ENCODE measurements at regions not wholly inside any gene's neighbourhood (a gene's known extent, or its start where the extent isn't known, plus 50 kb on each side); places are given as distances from the start of the nearest gene placed in this dataset.

DNA sequence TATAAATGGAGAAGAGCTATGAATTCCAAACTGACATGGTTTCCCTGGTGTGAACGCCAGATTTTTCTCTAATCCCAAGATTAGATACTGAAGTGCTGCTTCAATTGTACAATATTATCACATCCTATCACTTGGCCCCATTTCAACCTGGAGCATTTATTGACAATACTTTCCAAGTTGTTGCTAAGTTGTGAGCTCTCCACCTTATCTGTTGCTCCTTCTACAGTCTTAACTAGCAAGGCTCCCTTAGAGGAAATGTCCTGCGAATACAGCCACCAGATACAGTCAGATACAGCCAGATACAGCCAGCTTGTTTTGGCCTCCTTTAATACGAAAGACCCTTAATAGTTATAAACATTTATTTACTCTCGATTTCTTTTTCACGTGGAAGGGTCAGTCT is 466.3 kb upstream of the FAM241A start:
- ATAC-seq: no peak

DNA sequence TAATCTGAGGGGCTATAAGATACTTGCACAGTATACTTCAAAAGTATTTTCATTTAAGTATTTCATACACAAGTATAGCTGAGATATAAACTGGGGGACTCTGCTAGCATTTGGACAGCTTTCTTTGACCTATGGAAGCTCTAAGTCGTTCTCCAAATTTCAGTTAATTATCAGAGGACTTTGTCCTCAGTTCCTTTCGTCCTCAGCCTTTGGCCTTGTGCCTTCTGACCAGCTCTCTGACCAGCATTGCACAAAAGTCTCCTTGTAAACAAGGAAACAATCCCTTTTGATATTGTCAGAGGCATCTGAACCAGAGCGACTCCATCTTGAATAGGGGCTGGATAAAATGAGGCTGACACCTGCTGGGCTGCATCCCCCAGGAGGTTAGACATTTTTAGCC is 464.0 kb upstream of the FAM241A start:
- ATAC-seq: no peak

DNA sequence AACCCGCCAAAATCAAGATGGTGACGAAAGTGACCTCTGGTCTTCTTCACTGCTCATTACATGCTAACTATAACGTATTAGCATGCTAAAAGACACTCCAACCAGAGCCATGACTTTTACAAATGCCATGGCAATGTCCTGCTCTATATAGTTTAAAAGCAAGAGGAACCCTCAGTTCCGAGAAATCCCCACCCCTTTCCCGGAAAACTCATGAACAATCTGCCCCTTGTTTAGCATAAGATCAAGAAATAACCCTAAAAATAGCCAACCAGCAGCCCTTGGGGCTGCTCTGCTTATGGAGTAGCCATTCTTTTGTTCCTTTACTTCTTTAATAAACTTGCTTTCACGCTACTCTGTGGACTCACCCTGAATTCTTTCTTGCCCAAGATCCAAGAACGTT is 463.5 kb upstream of the FAM241A start:
- no peak for ATAC-seq

DNA sequence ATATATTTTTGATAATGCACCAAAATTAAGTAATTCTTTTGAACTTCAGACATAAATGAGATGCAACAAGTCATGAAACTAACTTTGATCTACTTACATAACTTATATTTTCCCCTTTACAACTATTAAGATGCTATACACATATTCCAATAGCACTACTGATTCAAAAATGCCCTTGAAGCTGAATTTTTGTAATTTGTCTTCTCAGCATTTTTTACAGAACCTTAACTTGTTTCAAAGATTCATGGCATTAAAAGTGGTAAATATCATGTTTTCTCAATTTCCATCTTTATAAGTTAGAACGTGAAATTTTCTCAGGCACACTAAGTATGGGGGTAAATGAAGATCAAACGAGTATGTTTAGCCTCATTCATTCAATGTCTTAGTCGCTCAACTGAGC is 460.0 kb upstream of the FAM241A start:
- ATAC-seq: no peak

DNA sequence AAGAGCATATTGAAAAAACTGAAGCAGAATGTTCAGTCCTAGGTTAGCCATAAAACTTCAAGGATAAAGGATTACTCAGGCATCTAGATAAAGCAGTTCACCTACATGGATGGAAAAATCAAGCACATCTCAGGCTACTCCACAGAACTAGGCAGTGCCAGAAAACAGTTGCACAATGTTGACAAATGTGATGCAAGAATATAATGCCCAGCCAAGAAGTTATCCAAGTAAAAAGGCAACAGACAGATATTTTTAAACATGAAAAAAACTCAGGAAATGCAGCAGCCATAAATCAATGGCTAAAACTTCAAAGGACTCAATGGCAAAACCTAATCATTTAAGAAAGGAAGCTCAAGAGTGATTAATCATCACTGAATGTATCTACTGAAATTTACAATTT is 456.0 kb upstream of the FAM241A start:
- peak; percentile 61 for ATAC-seq

DNA sequence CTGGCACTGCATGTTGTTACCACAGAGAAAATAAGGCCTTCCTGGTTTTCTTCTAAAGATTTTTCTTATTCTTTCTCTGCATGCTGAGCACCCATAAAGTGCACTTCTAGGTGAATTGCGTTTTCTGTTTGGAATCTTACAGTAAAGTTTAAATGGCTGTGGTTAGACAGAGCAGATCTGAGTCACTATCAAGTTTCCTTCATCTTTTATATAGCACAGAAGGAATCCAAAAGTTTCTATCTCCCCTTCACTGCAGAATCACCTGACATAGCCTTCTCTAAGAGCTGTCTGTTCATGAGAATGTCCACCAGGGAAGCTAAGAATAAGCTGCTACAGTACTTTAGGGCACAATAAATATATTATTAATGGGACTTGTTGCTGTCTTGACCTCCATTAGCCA is 455.5 kb upstream of the FAM241A start:
- ATAC-seq: no peak

DNA sequence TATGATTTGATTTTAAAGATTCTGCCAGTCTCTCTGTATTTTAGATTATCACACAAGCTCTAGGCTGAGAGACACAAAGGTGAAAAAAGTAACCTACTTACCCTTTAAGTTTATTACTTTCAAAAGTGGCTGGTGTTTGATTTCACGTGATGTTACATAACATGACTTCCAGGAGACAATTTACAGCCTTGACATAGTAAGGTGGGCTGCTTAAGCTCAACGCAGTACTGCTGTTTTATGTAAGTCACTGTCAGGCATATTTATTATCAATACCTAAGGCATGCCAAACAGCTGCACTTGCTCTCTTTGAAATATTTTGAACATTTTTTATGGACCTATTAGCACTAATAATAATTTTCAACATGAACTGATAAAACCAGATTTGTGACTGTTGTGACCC is 451.5 kb upstream of the FAM241A start:
- no peak for ATAC-seq

DNA sequence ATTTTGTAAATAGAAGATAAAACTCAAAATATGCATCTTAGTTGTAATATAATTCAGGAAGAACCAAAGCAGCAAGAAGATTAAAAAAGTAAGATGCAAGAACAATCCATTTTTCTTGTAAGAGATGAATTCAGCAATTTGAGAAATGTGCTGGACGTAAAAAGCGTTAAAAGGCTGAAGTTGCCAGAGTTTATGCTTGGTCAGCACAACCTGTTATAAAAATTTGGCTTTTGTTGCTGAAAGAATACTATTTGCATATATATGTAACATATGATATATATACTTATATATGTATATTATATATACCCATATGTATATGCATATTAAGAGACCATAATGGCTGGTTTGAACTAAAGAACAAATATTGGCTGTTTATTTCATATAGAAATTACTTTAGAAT is 449.6 kb upstream of the FAM241A start:
- no peak for ATAC-seq

DNA sequence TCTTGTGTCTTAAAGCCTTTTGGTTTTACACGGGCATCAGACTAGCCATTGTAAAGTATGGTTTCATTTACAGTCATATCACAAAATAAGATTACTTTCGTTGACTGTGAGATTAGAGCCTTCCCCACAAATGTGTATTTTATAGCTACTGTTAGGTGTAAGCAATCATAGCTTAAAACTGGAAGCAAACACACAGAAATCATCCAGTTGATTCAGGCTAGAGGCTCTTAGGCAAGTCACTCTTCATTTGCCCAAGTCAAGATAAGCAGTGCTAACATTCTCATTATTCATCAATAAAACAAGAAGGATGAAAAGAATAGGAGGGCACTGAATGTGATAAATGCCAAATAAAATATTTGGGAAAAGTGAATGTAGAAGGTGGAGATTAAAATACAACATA is 448.7 kb upstream of the FAM241A start:
- no peak for ATAC-seq

DNA sequence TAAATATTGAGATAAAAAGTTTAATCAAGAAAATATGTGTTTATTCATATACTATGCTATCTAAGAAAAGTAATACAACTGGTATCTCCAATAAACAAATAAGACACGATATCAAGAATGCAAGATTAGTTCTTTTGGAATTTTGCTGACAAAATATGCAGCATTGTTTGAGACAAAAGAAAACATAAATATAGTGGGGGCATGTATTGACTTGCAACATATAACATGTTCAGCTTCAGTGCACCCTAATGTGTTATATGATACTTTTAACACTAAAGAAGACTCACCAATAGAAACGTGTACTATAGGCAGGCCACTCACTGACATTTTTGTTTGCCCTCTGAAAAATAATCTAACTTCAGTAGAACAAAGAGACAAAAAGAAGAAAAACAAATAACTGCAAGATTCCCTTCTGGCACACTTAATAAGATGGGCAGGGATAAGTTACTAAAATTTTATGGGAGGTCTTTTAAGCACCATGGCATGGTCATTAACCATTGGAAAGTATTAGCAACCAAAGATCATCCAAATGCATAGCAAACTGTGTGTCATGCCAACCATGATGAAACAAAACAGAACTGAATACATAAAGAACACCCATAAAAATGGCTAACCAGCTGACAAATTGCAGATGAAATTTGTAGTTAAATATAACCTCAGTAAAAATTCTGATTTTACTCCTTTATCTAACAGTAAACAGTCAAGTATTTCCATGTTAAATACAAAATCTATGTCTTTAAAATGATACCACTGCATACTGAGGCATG is 447.9 kb upstream of the FAM241A start:
- ATAC-seq: no peak

DNA sequence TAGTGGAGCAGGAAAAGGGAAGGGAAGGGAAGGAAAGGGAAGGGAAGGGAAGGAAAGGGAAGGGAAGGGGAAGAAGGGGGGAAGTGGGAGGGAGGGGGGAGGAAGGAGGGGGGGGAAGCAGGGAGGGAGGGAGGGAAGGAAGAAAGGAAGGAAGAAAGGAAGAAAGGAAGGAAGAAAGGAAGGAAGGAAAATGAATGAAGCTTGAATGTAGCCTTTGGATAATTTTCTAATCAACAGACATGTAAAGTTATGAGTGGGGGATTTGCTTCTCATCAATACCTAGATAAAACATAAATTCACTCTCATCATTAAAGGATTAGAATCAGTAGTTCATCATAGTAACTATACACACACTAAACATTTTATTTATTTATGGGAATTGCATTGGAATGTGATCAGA is 446.9 kb upstream of the FAM241A start:
- ATAC-seq: no peak

DNA sequence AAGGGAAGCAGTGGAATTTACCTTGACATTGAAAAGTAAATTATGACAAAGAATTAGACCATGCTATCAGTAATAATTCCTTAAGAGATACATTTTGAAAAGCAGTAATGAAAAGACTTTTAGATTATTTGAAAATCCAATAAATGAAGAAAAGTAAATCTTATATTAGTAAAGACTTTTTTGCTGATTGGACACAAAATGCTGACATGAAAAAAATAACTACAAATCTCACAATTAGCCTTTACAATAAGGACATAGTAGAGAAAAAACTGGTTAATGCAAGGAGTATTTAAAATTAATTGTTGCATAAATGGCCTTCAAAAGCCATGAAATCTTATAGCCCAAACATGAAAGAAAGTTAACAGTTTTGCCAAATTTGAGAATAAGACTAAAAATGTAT is 446.1 kb upstream of the FAM241A start:
- ATAC-seq: no peak

DNA sequence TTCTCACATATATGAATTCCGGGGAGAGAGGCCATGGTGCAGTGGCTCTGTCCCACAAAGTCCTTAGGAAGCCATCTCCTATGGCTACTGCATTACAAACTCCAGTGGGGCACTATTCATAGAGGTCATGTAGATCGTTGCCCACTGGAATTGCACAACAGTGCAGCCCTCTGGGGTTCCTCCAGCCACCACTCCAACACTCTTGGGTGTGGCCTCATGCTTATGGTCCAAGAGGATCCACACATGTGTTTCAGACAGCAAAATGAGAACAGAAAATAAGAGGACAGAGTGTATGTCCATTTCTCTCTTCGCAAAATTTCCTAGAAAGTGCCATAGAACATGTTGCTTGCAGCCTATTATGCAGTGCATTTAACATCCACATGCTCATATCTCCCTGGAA is 444.2 kb upstream of the FAM241A start:
- ATAC-seq: no peak

DNA sequence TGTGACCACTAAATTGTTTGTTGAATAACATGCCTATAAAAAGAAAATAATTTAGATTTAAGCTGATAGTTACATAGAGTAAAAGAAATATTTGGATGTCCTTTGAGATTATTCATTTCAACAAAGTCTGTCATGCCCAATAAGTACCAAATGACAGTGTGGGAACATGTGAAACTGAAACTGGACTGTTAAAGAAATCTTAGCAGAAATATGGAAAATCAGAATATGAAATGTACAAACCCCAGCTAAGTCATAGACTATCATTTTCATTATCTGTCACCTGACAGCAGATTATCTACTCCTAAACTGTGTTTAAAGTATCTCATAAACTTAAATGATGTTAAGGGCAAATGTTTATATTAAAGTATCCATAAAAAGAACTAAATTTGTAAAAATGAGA is 437.8 kb upstream of the FAM241A start:
- ATAC-seq: no peak

DNA sequence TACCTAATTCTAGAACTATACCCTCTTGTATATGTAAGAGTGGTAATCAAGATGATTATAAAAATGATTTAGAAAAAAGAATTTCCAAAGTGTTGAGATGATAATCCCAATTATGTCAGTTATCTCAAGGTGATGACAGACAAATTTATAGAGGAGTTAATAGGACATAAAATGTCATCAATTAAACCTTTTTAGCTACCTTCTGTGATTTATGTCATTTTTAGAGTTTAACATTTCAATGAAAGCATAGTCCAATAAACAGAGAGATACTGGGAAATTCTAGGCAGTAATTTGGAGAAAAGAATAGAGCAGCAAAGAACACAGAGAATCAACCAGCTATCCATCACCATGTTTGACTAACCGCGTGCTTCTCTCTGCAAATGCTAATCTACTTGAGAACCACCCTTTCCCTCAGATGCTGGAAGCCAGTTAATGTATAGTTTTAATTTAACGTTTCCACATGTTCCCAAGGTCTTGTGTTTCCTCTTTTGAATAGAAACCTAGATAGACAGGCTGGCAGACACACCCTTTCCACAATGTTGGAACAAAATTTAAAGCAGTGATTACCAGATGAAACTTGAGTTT is 433.1 kb upstream of the FAM241A start:
- no peak for ATAC-seq

DNA sequence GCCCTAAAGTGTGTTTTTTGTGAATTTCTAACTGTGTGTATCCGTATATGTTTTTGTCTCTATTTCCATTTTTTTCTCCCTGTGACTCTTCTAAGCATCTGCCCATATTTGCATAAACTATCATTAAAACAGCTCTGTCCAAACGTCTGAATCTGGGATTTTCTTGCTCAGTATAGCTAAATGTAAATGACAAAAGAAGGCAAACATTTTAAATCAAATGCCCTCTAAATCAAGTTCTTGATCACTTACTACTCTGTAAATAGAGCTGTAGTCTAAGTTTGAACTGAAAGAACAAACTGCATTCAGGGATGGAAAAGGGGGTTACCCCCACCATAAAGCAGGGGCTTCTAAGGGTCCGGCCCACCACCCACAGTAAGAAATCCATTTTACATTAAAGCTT is 432.0 kb upstream of the FAM241A start:
- no peak for ATAC-seq

DNA sequence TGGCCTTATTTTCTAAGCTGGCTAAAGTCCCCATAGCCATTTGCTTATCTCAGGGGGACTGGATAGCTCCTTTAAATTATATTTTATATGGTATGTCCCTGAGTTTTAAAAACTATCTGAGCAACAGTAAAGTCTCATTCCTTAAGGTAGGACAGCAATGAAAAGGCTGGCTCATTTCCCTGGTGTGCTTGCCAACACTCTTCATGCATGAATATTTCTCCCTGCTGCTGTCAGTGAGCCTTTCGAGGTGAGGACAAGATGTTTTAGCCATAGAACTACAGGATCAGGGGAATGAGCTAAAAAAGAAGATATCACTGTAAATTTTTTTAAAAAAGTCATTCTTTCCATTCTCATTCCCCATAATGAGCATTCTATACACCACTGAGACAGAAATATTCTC is 427.3 kb upstream of the FAM241A start:
- no peak for ATAC-seq

DNA sequence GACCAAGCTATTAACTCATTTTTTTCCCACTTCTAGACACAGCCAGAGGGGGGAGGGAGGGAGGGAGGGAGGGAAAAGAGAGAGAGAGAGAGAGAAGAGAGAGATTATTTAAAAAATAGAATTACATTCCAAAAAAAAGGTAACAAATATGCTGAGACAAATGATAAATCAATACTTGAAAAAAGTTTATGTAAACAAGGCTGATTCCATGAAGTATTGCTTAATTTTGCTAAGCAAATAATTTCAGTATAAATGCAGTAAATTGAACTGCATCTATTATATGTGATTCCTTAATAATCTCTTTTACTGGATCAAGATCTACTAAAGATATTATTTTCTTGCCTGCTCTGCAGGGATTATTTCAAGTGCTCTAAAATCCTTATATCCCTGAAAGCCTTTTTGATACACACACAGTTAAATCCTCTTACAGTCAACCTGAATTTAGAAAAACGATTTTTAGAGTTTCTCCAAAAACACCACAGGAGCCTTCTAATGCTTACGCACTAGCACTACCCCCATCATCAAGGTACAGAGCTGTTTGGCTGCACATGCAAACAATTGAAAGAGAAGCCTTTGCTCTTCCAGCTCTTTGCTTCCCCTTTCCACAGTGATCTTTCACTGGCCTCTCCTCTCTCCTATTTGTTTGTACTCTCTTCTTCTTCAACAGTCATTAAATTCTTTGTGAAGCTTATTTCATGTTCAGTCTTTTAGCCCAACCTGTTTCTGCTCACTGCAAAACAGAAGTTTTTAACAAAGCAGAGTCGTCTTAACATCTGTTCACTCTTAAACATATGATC is 426.3 kb upstream of the FAM241A start:
- ATAC-seq: no peak

DNA sequence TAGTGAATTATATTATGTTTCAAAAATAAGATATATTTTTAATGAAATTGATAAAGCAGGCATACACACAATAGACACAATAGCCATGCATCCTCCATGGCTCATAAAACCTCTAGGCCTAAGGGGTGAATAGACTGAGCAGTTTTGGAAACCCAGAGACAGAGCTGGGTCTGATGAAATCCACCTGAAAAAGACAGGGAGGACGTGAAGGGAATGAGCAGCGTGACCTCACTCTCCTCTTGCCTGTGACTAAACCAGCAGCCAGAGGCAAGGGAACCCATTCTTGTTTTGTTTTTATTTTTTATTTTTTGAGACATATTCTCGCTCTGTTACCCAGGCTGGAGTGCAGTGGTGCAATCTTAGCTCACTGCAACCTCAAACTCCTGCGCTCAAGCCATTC is 424.4 kb upstream of the FAM241A start:
- no peak for ATAC-seq

DNA sequence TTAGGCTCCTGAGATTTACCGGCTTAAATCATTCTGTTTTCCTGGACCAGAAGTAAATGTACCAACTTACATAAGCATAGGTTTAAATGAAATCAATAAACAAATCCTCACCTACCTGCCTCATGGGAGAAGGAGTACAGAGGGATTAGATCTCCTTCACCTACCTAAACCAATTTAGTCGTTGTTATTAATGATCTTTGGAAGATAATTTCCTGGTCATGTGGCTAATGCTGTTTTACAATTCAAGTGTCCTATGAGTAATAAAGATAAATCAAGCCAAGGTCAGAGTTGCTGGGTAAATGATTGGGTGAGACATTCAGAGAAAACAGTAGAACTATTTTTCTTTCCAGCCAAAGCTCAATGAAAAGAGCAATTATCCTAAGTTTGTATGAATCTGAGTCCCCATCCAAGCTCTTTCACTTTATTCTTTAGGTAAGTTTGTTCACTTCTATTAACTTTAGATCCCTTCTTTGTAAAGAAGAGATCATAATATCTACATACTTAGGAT is 423.0 kb upstream of the FAM241A start:
- ATAC-seq: no peak

DNA sequence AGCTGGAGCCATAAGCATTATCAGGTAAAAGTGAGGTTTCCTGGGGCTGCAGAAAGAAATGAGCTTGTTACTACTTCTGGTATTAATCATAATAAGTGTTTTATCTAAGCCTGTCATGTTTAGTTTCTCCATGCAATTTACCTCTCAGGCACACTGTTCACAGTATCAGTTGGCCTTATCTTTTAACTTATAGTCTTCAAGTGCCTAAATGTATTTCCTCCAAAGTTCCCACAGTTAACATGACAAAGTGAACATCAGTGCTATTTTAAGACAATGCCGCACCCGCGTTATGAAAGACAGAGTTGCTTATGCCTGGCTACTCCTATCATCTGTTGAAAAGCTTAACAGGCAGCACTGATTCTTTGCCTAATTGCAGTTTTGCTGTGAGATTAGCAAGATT is 408.7 kb upstream of the FAM241A start:
- no peak for ATAC-seq

DNA sequence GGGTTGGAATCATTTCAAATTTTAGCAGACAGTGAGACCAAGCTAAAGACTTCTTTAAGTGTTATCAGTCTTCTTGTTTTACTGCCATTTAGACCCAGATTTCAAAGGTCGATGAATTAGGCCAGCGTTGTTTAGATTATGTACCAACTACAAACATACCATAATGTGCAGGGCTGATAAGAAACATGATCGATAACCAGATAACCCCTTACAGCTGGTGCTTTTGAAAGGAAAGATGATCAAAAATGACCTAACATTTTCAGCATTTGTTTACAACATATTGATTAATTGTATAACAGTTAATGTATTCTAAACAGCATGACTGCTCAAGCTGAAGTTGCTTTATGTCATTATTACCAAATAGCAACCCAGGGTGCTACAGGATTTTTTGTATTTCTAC is 400.4 kb upstream of the FAM241A start:
- ATAC-seq: no peak

DNA sequence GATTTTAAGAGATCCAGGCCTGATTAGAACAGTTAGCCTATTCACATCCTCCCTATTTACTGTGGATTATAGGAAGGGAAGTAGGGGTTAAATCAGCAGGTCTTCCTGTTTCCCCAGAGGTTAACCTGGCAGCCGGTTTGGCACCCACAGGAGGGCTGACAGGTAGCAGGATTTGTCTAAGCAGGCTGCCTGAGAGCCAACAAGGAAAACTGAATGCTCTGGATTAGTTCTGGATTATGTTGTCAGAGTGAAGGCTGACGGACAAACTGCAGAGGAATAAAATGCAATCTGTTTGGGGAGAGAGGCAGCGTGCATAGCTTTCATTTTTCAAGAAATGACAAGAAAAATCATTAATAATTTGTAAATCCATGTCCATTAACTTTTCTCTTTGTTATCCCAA is 397.1 kb upstream of the FAM241A start:
- peak; percentile 71 for ATAC-seq

DNA sequence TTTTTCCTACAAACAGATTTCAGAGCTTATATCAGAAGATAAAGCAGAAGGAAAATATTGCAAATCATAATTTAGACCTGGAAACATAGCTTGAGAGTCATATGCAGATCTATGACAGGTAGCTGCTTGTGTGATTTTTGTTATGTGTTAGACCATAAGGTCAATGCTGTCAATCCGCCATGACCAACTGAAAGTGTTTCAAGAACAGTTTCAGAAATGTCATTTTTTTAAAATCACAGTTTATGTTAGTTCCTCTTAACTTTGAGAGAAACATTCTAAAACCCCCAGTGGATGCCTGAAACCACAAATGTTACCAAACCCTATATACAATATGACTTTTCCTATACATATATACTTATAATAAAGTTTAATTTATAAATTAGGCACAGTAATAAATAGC is 391.3 kb upstream of the FAM241A start:
- no peak for ATAC-seq

All from esophagus mucosa (tissue), 1 donor.